ENCODE measurements at regions not wholly inside any gene's neighbourhood (a gene's known extent, or its start where the extent isn't known, plus 50 kb on each side); places are given as distances from the start of the nearest gene placed in this dataset.

- FAIRE-seq (no peak), DNase-seq (ENCODE audit: insufficient read length, low spot score) (no peak)
Measured at GRCh38 chr2:16119741-16120140, 179.4 kb downstream of the MYCN start.

DNA sequence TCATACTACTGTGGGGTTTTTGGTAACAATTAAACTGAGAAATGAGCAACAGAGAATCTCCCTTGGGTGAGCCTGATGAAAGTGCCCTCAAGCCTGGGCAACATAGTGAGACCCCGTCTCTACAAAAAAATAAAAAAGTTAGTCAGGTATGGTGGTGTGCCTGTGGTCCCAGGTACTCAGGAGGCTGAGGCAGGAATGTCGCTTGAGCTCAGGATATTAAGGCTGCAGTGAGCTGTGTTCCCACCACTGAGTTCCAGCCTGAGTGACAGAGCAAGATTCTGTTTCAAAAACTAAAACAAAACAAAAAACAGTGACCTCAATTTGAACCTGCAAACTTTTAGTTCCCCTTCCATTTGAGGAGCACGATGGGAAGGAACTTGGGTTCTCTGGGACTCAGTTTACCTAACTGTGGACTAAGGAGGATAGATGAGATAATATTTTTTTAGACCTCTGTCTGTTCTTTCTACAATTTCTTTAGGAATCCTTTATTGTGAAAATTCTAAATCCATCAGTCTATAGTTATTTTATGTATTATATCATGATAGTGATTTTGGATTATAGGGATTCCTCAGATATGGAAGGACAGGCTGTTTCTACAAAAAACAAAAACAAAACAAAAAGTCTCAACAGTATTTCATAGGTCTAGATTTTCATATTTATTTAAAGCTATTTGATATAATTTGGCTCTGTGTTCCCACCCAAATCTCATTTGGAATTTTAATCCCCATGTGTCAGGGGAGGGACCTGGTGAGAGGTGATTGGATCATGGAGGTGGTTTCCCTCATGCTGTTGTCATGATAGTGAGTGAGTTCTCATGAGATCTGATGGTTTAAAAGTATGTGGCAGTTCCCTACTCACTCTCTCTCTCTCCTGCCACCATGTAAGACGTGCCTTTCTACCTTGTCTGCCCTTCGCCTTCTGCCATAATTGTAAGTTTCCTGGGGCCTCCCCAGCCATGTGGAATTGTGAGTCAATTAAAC is 178.6 kb downstream of the MYCN start:
- DNase-seq (ENCODE audit: insufficient read length, low spot score) (no peak), FAIRE-seq (no peak)

DNA sequence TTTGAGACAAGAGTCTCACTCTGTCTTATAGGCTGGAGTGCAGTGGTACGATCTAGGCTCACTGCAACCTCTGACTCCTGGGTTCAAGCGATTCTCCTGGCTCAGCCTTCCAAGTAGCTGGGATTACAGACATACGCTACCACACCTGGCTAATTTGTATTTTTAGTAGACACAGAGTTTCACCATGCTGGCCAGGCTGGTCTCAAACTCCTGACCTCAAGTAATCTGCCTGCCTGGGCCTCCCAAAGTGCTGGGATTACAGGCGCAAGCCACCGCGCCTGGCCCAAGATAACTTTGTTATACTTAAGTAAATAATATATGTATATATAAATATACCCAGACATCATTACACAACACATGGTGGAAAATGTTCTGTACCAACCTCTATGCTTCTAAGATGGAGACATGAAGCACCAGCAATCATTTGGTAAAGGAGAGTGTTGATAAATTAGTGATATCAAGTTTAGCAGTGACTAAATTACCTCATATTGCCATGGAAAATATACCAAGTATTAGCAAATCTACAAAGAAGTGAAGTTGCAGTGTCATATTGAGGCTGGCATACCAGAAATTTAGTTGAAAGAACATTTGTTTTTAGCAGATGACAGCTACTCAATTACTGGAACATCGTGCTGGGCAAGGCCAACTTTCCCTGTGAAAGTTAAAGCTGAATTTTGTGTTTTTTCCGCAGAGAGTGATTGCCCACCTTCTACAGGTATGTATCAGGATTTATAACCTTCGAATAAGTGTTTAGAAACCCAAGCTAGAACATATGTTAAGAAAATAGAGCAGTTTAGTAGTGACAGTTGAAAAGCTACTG is 177.7 kb downstream of the MYCN start:
- no peak for FAIRE-seq
- no peak for DNase-seq (ENCODE audit: insufficient read length, low spot score)

DNA sequence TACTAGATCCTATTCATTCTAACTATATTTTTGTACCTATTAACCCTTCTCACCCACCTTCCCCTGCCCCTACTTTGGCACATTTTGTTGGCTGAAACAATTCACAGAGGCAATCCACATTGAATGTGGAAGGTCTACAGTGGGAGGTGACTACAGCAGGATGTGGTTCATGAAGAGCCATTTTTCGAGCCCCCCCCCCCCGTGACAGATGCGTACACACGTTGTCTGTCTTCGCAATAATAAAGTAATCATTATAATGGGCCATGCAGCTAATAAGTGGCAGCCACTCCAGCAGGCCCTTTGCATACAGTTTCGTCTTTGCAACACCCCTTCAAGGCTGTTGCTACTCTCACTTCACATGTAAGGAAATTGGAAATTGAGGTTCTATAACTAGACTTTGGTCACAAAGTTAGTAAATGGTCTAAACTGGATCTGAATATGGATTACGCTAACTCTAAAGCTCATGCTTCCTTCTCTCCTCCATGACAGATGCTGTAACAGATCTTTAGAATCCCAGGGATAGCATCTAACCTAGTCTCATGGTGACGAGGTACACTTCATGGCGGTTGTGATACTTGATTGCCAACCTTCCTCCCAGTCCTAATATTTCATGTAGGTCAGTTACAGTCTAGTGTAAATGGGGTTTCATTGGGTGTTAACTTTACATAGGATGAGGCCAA is 176.8 kb downstream of the MYCN start:
- no peak for FAIRE-seq
- DNase-seq (ENCODE audit: insufficient read length, low spot score): no peak

- FAIRE-seq: no peak
- no peak for DNase-seq (ENCODE audit: insufficient read length, low spot score)
Measured at GRCh38 chr2:16115881-16116830, 175.8 kb downstream of the MYCN start.

DNA sequence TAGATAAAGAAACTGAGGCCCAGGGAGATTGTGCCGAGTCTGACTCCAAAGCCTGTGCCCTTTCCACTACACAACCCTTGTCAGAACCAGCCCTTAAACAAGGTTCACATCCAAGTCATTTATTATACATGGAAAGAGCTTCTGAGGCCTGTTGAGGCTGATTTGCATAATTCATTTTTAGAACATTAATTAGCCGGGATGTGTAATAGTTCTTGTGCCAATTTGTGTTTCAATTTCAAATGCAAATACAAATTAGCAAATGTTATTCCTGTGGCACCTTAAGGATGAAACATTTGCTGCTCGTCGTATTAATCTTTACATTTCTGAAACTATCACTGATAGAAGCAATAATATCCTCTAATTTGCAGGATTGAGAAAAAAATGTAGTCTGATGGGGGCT is 174.9 kb downstream of the MYCN start:
- no peak for FAIRE-seq
- DNase-seq (ENCODE audit: insufficient read length, low spot score): no peak

- DNase-seq (ENCODE audit: insufficient read length, low spot score): no peak
- no peak for FAIRE-seq
Measured at GRCh38 chr2:16114836-16115235, 174.5 kb downstream of the MYCN start.

- no peak for FAIRE-seq
Measured at GRCh38 chr2:16114070-16114469, 173.7 kb downstream of the MYCN start.

GRCh38 chr2:16113568-16113967 is 173.2 kb downstream of the MYCN start:
- DNase-seq (ENCODE audit: insufficient read length, low spot score): no peak
- no peak for FAIRE-seq

More at GRCh38 chr2:16114070-16114469, 173.7 kb downstream of the MYCN start:
- DNase-seq (ENCODE audit: insufficient read length, low spot score): no peak

DNA sequence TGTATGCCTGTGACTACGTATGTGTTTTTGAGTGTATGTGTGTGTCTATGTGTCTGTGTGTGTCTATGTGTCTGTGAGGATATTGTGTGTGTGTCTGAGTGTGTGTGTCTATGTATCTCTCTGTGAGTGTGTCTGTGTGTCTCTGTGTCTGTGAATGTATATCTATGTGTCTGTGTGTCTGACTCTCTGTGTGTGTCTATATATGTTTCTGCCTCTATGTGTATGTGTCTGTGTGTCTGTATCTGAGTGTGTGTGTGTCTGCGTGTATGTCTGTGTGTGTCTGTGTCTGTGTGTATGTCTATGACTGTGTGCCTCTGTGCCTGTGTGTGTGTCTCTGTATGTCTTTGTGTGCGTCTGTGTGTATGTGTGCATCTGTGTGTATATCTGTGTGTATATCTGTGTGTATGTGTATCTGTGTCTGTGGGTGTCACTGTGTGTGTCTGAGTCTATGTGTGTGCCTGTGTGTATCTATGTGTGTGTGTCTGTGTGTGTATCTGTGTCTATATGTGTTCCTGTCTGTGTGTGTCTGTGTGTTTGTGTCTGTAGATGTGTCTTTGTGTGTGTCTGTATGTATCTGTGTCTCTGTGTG is 172.7 kb downstream of the MYCN start:
- no peak for FAIRE-seq
- no peak for DNase-seq (ENCODE audit: insufficient read length, low spot score)

GRCh38 chr2:16112251-16112971 is 172.1 kb downstream of the MYCN start:
- no peak for FAIRE-seq

GRCh38 chr2:16111838-16112210 is 171.5 kb downstream of the MYCN start:
- no peak for FAIRE-seq
- no peak for DNase-seq (ENCODE audit: insufficient read length, low spot score)

More at GRCh38 chr2:16112251-16112971, 172.1 kb downstream of the MYCN start:
- no peak for DNase-seq (ENCODE audit: insufficient read length, low spot score)

DNA sequence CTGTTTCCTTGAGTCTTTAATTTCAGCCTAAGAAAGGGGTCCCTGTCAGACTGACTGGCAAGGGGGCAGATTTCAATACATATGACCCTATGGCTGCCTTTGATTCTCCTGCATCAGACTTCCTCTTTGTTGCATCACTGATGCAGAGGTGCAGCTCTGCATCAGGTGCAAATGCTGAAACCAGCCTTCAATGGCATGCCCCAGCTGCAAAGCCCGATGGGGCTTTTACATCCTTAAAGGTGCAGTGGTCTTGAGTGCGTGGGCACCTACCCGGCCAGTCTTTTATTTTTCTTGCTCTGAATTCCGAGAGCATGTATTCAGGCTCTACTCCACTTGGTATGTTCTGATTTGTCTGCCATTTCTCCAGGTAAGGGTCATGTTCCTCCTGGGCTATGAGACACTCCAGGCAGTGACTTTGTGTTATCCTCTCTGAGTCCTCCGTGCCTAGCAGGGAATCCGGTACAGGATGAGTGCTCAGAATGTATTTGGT is 169.5 kb downstream of the MYCN start:
- DNase-seq (ENCODE audit: insufficient read length, low spot score) (no peak), FAIRE-seq (no peak)

DNA sequence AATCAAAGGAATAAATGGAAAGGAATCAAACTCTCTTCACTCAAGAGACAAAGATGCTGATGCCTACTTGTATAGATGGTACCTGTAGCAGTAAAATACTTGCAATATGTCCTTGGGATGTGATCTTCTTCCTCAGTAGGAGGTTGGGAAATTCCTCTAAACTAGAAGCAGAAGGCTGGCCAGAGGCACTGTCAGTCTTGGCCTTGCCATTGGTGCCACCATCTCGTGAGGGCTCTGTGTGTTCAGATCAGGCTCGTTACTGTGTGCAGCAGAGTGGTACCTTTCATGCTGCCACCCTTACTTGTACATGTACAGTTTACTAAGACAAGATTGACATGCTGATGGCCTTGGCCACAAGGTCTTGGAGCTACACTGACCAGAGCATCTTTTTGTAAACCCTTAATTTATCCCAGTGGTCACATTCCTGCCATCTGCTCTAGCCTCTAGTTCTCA is 169.0 kb downstream of the MYCN start:
- FAIRE-seq (no peak), DNase-seq (ENCODE audit: insufficient read length, low spot score) (no peak)

DNA sequence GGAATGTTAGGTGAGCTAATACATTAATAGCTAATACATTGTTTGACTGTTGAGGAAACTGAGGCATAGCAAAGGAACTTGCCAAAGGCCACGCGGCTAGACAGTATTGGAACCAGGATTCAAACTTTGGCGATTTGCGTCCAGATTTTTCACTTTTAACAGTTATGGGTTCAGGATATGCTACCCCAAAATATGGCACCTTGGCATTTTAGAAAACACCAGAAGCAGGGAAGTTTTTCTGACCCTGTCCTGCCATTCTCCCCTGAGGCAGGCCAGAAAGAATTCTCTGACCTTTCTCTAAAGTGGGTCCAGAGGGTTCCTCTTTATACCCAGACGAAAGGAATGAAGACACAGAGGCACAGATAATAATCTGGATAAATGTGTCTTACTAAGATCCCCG is 166.9 kb downstream of the MYCN start:
- DNase-seq (ENCODE audit: insufficient read length, low spot score): no peak

DNA sequence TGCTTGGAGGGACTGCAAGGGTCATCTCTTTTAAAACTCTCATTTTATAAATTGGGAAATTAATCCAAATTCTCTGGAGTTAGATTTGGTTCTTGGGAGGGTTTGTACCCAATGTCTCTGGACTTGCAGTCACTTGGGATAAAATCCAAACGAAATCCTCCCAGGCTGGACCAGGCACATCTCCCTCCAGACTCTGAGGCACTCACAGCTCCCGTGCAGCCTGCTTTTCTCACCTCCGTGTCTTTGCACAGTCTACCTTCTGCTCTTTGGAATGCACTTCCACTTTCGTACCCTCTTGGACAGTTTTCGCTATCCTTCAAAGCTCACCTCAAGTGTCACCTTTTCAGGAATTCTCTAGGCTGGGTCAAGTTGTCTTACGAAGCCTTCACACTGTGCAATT is 166.3 kb downstream of the MYCN start:
- DNase-seq (ENCODE audit: insufficient read length, low spot score) (no peak), FAIRE-seq (no peak)

More for the DNA sequence above, 166.9 kb downstream of the MYCN start:
- FAIRE-seq: no peak

GRCh38 chr2:16105669-16106281 is 165.4 kb downstream of the MYCN start:
- FAIRE-seq: no peak
- no peak for DNase-seq (ENCODE audit: insufficient read length, low spot score)

DNA sequence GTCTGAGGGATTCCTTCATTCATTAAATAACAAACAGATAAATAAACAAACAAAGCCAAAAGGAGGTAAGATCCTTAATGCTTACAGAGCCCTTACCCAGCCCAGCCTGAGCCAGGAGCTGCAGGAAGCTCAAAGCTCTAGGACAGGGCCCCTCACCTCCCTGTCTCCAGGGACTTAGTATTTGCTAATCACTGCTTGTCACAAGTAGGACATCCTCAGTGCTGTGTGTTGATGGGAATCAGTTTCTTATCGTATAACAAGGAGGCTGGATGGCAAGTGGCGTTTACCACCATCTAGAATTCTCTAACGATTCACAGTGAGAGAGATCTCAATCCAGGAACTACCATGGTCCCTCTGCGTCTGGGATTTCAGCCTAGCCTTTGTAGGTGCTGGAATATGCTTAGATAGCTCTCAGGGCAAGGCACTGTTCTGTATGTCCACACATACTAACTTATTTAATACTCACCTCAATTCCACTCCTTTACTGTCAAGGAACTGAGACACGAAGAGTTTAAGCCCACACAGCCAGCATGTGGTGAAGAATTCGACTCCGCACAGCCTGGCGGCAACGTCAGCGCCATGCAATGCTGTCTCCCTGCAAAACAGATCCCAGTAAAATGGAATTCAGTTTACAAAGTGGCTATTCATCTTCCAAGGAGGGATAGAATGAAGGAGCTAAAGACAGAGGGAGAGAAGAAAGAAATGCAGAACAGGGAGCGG is 164.8 kb downstream of the MYCN start:
- no peak for DNase-seq (ENCODE audit: insufficient read length, low spot score)
- no peak for FAIRE-seq
